GM12864 (cell line): ENCODE measurements at regions not wholly inside any gene's neighbourhood (a gene's known extent, or its start where the extent isn't known, plus 50 kb on each side); places are given as distances from the start of the nearest gene placed in this dataset.

Experiments
- DNase-seq: peaks from one replicate; pipeline ENCODE4 v3.0.0-alpha.2; 2011; ENCODE audit warnings: low read depth
- H3K4me3 ChIP-seq: 2 replicates; pipeline ENCODE4 v1.5.1; 2011; ENCODE audit warnings: mild to moderate bottlenecking, low read depth, low read length, control low read depth
- CTCF ChIP-seq: IDR thresholded peaks from 2 replicates; pipeline ENCODE4 v1.5.1; 2011; ENCODE audit warnings: low read depth, mild to moderate bottlenecking, moderate library complexity, low read length, control low read depth, inconsistent platforms; ENCODE audit errors: missing control alignments

- DNase-seq = no peak
- no peak overlapping the region for H3K4me3 ChIP-seq
- TF ChIP-seq CTCF = no peak
Measured at GRCh38 chr4:28117084-28117682, 1256.5 kb downstream of the STIM2 start.

GRCh38 chr4:28146191-28146590 is 1285.5 kb downstream of the STIM2 start:
- DNase-seq = no peak
- no peak overlapping the region for H3K4me3 ChIP-seq
- no peak for TF ChIP-seq CTCF

- DNase-seq = no peak
- H3K4me3 ChIP-seq = no peak overlapping the region
- no peak for TF ChIP-seq CTCF
Measured at GRCh38 chr4:28148221-28148620, 1287.6 kb downstream of the STIM2 start.

GRCh38 chr4:28149762-28150161 is 1289.1 kb downstream of the STIM2 start:
- DNase-seq = no peak
- no peak for TF ChIP-seq CTCF
- H3K4me3 ChIP-seq = no peak overlapping the region

- no peak for TF ChIP-seq CTCF
- DNase-seq = no peak
- H3K4me3 ChIP-seq = no peak overlapping the region
Measured at GRCh38 chr4:28151314-28151713, 1290.7 kb downstream of the STIM2 start.

GRCh38 chr4:28167411-28167810 is 1306.8 kb downstream of the STIM2 start:
- H3K4me3 ChIP-seq = no peak overlapping the region
- no peak for TF ChIP-seq CTCF
- no peak for DNase-seq

GRCh38 chr4:28176942-28177341 is 1316.3 kb downstream of the STIM2 start:
- no peak overlapping the region for H3K4me3 ChIP-seq
- no peak for TF ChIP-seq CTCF
- no peak for DNase-seq
